Transverse colon (tissue), 3 donors: ENCODE measurements at regions not wholly inside any gene's neighbourhood (a gene's known extent, or its start where the extent isn't known, plus 50 kb on each side); places are given as distances from the start of the nearest gene placed in this dataset.

Source experiments
- EP300 ChIP-seq: sonication (generic); formaldehyde crosslinking; IDR thresholded peaks from one replicate; pipeline ENCODE4 v1.6.1; 2017; ENCODE audit warnings: antibody characterized with exemption, low read depth
- POLR2A ChIP-seq: fragments of 450-650 bp; IDR thresholded peaks from one replicate; pipeline ENCODE4 v1.6.1; 2016; ENCODE audit warnings: antibody characterized with exemption, mild to moderate bottlenecking, moderate library complexity
- TF ChIP-seq, protein P1 (sequence below), 5 experiments: fragments of 200-600 bp in 3 of 5; fragments of 450-650 bp in 2 of 5; sonication (generic) in 3 of 5; IDR thresholded peaks; 1 replicate in 2 of 5; 2 replicates in 3 of 5; pipeline ENCODE4 v1.5.1; 2016 to 2017; ENCODE audit warnings: antibody characterized with exemption in 5 of 5, inconsistent platforms in 3 of 5, mild to moderate bottlenecking in 2 of 5, moderate library complexity in 1 of 5

DNA sequence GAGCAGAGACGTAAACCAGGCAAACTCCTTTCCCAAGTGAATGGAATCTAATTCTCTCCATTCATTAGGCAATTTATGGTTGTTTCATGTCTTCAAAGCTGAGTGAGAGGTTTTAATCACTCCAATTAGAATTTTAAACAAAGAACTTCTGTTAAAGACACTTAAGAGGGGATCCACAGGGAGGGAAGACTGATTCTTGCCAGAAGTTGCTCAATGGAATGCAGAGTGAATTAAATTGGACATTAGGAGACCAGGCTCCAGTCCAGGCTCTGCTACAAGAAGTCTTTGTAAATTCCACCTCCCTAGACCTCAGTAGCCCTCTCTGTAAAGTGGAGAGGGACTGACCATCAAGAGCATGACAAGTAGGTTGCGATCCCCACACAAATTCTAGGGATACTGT is 130.7 kb upstream of the TMEM72 start:
- TF ChIP-seq, protein P1, sequence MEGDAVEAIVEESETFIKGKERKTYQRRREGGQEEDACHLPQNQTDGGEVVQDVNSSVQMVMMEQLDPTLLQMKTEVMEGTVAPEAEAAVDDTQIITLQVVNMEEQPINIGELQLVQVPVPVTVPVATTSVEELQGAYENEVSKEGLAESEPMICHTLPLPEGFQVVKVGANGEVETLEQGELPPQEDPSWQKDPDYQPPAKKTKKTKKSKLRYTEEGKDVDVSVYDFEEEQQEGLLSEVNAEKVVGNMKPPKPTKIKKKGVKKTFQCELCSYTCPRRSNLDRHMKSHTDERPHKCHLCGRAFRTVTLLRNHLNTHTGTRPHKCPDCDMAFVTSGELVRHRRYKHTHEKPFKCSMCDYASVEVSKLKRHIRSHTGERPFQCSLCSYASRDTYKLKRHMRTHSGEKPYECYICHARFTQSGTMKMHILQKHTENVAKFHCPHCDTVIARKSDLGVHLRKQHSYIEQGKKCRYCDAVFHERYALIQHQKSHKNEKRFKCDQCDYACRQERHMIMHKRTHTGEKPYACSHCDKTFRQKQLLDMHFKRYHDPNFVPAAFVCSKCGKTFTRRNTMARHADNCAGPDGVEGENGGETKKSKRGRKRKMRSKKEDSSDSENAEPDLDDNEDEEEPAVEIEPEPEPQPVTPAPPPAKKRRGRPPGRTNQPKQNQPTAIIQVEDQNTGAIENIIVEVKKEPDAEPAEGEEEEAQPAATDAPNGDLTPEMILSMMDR (IDR thresholded peaks at IDR 0.05), result no peak
- TF ChIP-seq POLR2A, result no peak
- TF ChIP-seq EP300, result no peak
